Breast epithelium (tissue), 3 donors: ENCODE measurements at regions not wholly inside any gene's neighbourhood (a gene's known extent, or its start where the extent isn't known, plus 50 kb on each side); places are given as distances from the start of the nearest gene placed in this dataset.
"Not testable (repeated sequence)": the region's sequence is repeated elsewhere in the genome, so short reads cannot be mapped to it uniquely, and the experiment has no call there.

ENCODE experiments used
- POLR2AphosphoS5 ChIP-seq, 3 donors: sonication (generic); formaldehyde crosslinking; IDR thresholded peaks; one replicate each; pipeline ENCODE4 v1.6.1; 2017; ENCODE audit warnings: antibody characterized with exemption in 3 of 3
- TF ChIP-seq, protein P1 (sequence below), 3 donors: fragments of 450-650 bp; IDR thresholded peaks; one replicate each; pipeline ENCODE4 v1.5.1; 2016 to 2017; ENCODE audit warnings: antibody characterized with exemption in 3 of 3, mild to moderate bottlenecking in 3 of 3, moderate library complexity in 3 of 3

DNA sequence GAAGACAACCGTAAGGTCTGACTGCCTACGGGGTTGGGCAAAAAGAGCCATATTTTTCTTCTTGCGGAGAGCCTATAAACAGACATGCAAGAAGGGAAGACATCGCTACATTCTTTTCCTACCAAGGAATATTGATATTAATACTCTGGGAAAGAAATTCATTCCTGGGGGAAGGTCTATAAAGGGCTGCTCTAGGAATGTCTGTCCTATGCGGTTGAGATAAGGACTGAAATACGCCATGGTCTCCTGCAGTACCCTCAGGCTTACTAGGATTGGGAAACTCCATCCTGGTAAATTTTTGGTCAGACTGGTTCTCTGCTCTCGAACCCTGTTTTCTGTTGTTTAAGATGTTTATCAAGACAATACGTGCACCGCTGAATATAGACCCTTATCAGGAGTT, 190.8 kb upstream of the KIT start:
- TF ChIP-seq, protein P1, sequence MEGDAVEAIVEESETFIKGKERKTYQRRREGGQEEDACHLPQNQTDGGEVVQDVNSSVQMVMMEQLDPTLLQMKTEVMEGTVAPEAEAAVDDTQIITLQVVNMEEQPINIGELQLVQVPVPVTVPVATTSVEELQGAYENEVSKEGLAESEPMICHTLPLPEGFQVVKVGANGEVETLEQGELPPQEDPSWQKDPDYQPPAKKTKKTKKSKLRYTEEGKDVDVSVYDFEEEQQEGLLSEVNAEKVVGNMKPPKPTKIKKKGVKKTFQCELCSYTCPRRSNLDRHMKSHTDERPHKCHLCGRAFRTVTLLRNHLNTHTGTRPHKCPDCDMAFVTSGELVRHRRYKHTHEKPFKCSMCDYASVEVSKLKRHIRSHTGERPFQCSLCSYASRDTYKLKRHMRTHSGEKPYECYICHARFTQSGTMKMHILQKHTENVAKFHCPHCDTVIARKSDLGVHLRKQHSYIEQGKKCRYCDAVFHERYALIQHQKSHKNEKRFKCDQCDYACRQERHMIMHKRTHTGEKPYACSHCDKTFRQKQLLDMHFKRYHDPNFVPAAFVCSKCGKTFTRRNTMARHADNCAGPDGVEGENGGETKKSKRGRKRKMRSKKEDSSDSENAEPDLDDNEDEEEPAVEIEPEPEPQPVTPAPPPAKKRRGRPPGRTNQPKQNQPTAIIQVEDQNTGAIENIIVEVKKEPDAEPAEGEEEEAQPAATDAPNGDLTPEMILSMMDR (IDR thresholded peaks at IDR 0.05), result not testable (repeated sequence)
- TF ChIP-seq POLR2AphosphoS5 (IDR thresholded peaks at IDR 0.05), result not testable (repeated sequence)
